Mesendoderm (in vitro differentiated cells): ENCODE measurements at regions not wholly inside any gene's neighbourhood (a gene's known extent, or its start where the extent isn't known, plus 50 kb on each side); places are given as distances from the start of the nearest gene placed in this dataset.
"Not testable (repeated sequence)": the region's sequence is repeated elsewhere in the genome, so short reads cannot be mapped to it uniquely, and the experiment has no call there.

Experiments
- DNase-seq: peaks from one replicate; pipeline ENCODE4 v3.0.0; 2013
- H2AK5ac ChIP-seq: 2 replicates; pipeline ENCODE4 v1.6.1; 2013; ENCODE audit warnings: low read length, inconsistent platforms
- H2BK120ac ChIP-seq: 2 replicates; pipeline ENCODE4 v1.6.1; 2013; ENCODE audit warnings: low read depth, mild to moderate bottlenecking, low read length, moderate library complexity, mixed read lengths
- H2BK15ac ChIP-seq: replicated peaks from 2 replicates; pipeline ENCODE4 v1.6.1; 2013; ENCODE audit warnings: low read depth, mild to moderate bottlenecking, moderate library complexity
- H2BK5ac ChIP-seq: 2 replicates; pipeline ENCODE4 v1.6.1; 2013; ENCODE audit warnings: low read length, inconsistent platforms
- H3K18ac ChIP-seq: 2 replicates; pipeline ENCODE4 v1.6.1; 2013; ENCODE audit warnings: mild to moderate bottlenecking, low read length, mixed read lengths
- H3K23ac ChIP-seq: one replicate; pipeline ENCODE4 v1.6.1; 2013; ENCODE audit warnings: low read length
- H3K27ac ChIP-seq: 2 replicates; pipeline ENCODE4 v1.5.1; 2013; ENCODE audit warnings: low read depth, mild to moderate bottlenecking, inconsistent platforms, low read length, moderate library complexity
- H3K27me3 ChIP-seq: 2 replicates; pipeline ENCODE4 v1.6.1; 2013; ENCODE audit warnings: low read length, control low read depth, mild to moderate bottlenecking, inconsistent platforms; ENCODE audit not compliant: insufficient read depth, poor library complexity
- H3K36me3 ChIP-seq: 2 replicates; pipeline ENCODE4 v1.6.1; 2013; ENCODE audit warnings: low read length, inconsistent platforms; ENCODE audit not compliant: control insufficient read depth, insufficient read depth
- H3K4ac ChIP-seq: one replicate; pipeline ENCODE4 v1.6.1; 2013; ENCODE audit warnings: low read depth, mild to moderate bottlenecking, low read length, moderate library complexity
- H3K4me1 ChIP-seq: 2 replicates; pipeline ENCODE4 v1.6.1; 2013; ENCODE audit warnings: low read depth, low read length, inconsistent platforms; ENCODE audit not compliant: control insufficient read depth
- H3K4me2 ChIP-seq: 2 replicates; pipeline ENCODE4 v1.6.1; 2013; ENCODE audit warnings: low read length
- H3K4me3 ChIP-seq: 2 replicates; pipeline ENCODE4 v1.5.1; 2013; ENCODE audit warnings: mild to moderate bottlenecking, low read length
- H3K56ac ChIP-seq: one replicate; pipeline ENCODE4 v1.6.1; 2013; ENCODE audit warnings: low read length
- H3K79me1 ChIP-seq: 2 replicates; pipeline ENCODE4 v1.6.1; 2013; ENCODE audit warnings: low read length, inconsistent platforms
- H3K79me2 ChIP-seq: 2 replicates; pipeline ENCODE4 v1.6.1; 2013; ENCODE audit warnings: mild to moderate bottlenecking, low read length; ENCODE audit not compliant: control insufficient read depth, insufficient read depth
- H3K9ac ChIP-seq: 2 replicates; pipeline ENCODE4 v1.6.1; 2013; ENCODE audit warnings: low read length, inconsistent platforms
- H4K5ac ChIP-seq: one replicate; pipeline ENCODE4 v1.6.1; 2013; ENCODE audit warnings: low read length
- H4K8ac ChIP-seq: one replicate; pipeline ENCODE4 v1.6.1; 2013; ENCODE audit warnings: low read depth, mild to moderate bottlenecking, control low read depth, low read length, moderate library complexity
- WGBS: extraction: QIAGEN DNeasy Blood & Tissue Kit; methylation state at CpG from one replicate; pipeline ENCODE4 v1.1.7; 2013; ENCODE audit warnings: low lambda C conversion rate, missing lambda C conversion rate; ENCODE audit not compliant: insufficient coverage; ENCODE audit errors: extremely low coverage; 5-methylcytosine and 5-hydroxymethylcytosine counted together

DNA sequence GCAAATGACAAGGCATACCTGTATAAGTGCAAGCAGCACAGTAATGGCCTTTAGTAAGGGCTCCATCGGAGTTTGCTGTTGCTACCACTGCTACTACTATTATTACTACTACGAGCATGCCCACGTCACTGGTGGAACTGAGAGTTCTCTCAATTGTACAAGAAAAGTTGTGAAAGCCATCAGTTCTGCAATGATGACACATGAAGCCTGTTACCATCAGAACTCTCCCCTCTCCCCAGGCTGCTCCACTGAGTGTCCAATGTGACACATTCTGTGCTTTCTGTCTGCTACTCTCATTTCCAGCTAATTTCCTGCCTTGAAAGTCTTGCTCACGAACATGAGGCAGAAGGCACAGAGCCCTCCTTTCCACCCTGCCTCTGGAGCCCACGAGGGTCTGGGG lies 263.2 kb upstream of the MGMT start:
- Histone ChIP-seq H3K4ac (no peak overlapping the region), H3K4me1 (no peaks in the 10 kb centered on the region), H2AK5ac (no peak overlapping the region), H2BK15ac (no peak overlapping the region), H4K8ac (no peak overlapping the region), H2BK5ac (no peak overlapping the region), H4K5ac (no peak overlapping the region), H3K4me3 (no peak overlapping the region), H3K4me2 (no peak overlapping the region), H3K79me2 (no peaks in the 10 kb centered on the region), H3K36me3 (no peaks in the 10 kb centered on the region), H3K18ac (no peak overlapping the region), H3K27me3 (no peaks in the 10 kb centered on the region), H2BK120ac (no peak overlapping the region), H3K56ac (no peak overlapping the region), H3K9ac (no peak overlapping the region), H3K23ac (no peak overlapping the region), H3K79me1 (no peaks in the 10 kb centered on the region), H3K27ac (no peak overlapping the region)
- DNase-seq = no peak
- no CpG with 5 or more reads among the region's 5 CpGs for WGBS

DNA sequence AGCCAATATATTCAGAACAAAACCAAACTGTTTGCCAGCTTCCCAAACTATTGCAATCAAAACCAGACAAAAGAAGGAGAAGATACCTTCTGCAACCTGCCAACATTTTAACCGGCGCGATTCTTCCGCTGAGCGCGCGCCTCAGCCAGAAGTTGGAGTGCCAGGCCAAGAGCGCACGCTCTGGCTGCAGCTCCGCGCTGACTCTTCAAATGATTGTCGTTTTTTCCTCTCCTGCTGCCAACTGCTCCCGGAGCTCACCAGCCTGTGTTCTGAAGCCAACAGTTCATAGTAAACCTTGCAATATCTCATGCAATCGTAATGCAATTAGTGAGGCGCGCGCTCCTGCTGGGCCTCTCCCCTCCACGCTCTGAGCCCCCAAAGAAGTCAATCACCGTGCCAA lies 259.7 kb upstream of the MGMT start:
- Histone ChIP-seq H2AK5ac (no peak overlapping the region), H3K4me3 (no peak overlapping the region), H3K4me2 (no peak overlapping the region), H3K56ac (no peak overlapping the region), H2BK15ac (no peak overlapping the region), H3K23ac (no peak overlapping the region), H4K8ac (no peak overlapping the region), H2BK5ac (no peak overlapping the region), H3K27me3 (no peaks in the 10 kb centered on the region), H3K27ac (no peak overlapping the region), H3K36me3 (no peaks in the 10 kb centered on the region), H4K5ac (no peak overlapping the region), H3K4ac (no peak overlapping the region), H3K9ac (no peak overlapping the region), H2BK120ac (no peak overlapping the region), H3K18ac (no peak overlapping the region), H3K79me1 (no peaks in the 10 kb centered on the region), H3K79me2 (no peaks in the 10 kb centered on the region), H3K4me1 (no peaks in the 10 kb centered on the region)
- DNase-seq = no peak
- no CpG with 5 or more reads among the region's 19 CpGs for WGBS

DNA sequence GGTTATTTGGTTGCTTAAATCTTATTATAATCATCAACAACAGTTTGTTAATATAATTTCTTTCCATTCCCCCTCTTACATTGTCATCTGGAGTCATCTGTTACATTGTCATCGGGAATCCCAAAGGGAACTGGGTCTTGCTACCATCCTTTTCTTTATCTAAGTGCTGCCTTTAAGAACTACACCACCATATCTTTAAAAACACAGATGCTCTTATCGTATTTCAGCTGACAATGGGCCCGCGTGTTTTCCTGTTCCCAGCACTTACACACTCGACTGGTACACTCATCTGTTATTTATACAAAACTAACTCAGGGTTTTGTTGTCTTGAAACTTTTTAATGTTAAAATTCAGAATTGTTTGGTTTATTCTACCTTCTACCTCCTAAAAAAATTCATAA lies 256.2 kb upstream of the MGMT start:
- Histone ChIP-seq H3K27ac (no peak overlapping the region), H3K79me1 (no peaks in the 10 kb centered on the region), H2BK120ac (no peak overlapping the region), H3K4me1 (no peaks in the 10 kb centered on the region), H2AK5ac (no peak overlapping the region), H2BK5ac (no peak overlapping the region), H3K79me2 (no peaks in the 10 kb centered on the region), H3K27me3 (no peaks in the 10 kb centered on the region), H3K36me3 (no peaks in the 10 kb centered on the region), H3K4ac (no peak overlapping the region), H3K18ac (no peak overlapping the region), H4K8ac (no peak overlapping the region), H2BK15ac (no peak overlapping the region), H3K4me3 (no peak overlapping the region), H3K23ac (no peak overlapping the region), H3K56ac (no peak overlapping the region), H3K4me2 (no peak overlapping the region), H4K5ac (no peak overlapping the region), H3K9ac (no peak overlapping the region)
- no peak for DNase-seq
- no CpG with 5 or more reads among the region's 5 CpGs for WGBS

DNA sequence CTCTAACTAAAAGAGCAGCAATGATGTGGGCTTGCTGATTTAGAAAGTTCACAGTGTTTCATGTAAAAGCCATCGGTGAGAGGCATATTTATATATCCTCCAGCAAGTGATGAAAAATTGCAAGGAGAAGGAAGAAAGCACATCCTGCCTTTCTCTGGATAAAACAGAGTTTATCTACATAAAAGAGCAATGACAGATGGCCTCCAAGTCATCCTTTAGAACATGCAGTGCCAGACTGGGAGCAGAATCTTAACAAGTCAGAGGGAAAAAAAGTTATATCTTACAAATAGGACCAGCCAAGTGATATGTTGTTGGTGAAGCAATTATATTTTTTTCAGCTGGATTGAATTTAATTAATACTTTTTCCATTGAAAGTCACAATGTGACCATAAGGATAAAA lies 253.8 kb upstream of the MGMT start:
- Histone ChIP-seq H3K79me1 (no peaks in the 10 kb centered on the region), H3K4ac (no peak overlapping the region), H3K4me2 (no peak overlapping the region), H2BK5ac (no peak overlapping the region), H3K27me3 (no peaks in the 10 kb centered on the region), H3K79me2 (no peaks in the 10 kb centered on the region), H3K23ac (no peak overlapping the region), H4K5ac (no peak overlapping the region), H3K56ac (no peak overlapping the region), H3K4me3 (no peak overlapping the region), H4K8ac (no peak overlapping the region), H3K18ac (no peak overlapping the region), H2BK15ac (no peak overlapping the region), H3K27ac (no peak overlapping the region), H2AK5ac (no peak overlapping the region), H3K9ac (no peak overlapping the region), H3K36me3 (no peaks in the 10 kb centered on the region), H2BK120ac (no peak overlapping the region), H3K4me1 (no peaks in the 10 kb centered on the region)
- no peak for DNase-seq
- no CpG with 5 or more reads among the region's 1 CpG for WGBS

DNA sequence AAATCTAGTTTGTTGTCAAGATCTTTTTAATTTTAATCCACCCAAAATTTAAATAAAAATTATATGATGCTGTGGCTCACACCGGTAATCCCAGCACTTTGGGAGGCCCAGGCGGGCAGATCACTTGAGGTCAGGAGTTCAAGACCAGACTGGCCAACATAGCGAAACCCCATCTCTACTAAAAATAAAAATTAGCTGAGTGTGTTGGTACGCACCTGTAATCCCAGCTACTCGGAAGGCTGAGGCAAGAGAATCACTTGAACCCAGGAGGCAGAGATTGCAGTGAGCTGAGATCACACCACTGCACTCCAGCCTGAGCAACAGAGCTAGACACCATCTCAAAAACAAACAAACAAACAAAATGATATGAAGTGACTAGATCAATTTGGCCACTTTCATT lies 253.0 kb upstream of the MGMT start:
- not testable (repeated sequence) for H4K5ac ChIP-seq, DNase-seq, H3K4me3 ChIP-seq, H3K9ac ChIP-seq, H3K79me2 ChIP-seq, H3K79me1 ChIP-seq, H3K18ac ChIP-seq, H2BK15ac ChIP-seq, H2AK5ac ChIP-seq, H3K4ac ChIP-seq, H3K27ac ChIP-seq, H3K4me1 ChIP-seq, H3K23ac ChIP-seq, H3K27me3 ChIP-seq, H3K36me3 ChIP-seq, H3K4me2 ChIP-seq, H3K56ac ChIP-seq, H4K8ac ChIP-seq, H2BK5ac ChIP-seq, H2BK120ac ChIP-seq
- WGBS = no CpG with 5 or more reads among the region's 5 CpGs

DNA sequence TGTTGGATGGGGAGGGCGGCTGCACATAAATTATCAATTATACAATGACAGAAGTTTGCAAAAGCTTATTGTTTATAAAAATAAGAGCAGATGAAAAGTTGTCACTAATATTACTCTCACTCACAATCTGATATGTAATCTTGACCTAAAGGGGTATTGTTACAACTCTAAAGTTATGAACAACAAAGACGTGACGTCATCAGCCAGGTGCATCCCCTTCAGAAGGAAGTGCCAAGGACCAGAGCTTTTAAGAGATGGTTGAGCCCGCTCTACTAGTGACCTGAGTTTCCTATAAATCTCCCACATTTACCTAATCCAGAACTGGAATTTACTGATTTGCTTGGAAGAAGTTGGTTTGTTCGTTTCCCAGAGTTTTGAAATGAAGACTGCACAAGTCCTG lies 247.7 kb upstream of the MGMT start:
- Histone ChIP-seq H2BK15ac (no peak overlapping the region), H3K4me2 (no peak overlapping the region), H3K27ac (no peak overlapping the region), H3K27me3 (no peaks in the 10 kb centered on the region), H3K56ac (no peak overlapping the region), H3K79me2 (no peaks in the 10 kb centered on the region), H3K4ac (no peak overlapping the region), H3K4me3 (no peak overlapping the region), H3K36me3 (no peaks in the 10 kb centered on the region), H2BK120ac (no peak overlapping the region), H3K79me1 (no peaks in the 10 kb centered on the region), H3K23ac (no peak overlapping the region), H4K5ac (no peak overlapping the region), H2AK5ac (no peak overlapping the region), H3K4me1 (no peaks in the 10 kb centered on the region), H3K18ac (no peak overlapping the region), H4K8ac (no peak overlapping the region), H2BK5ac (no peak overlapping the region), H3K9ac (no peak overlapping the region)
- no peak for DNase-seq
- no CpG with 5 or more reads among the region's 5 CpGs for WGBS
